Effector memory CD4-positive, alpha-beta T cell (primary cell): ENCODE measurements at regions not wholly inside any gene's neighbourhood (a gene's known extent, or its start where the extent isn't known, plus 50 kb on each side); places are given as distances from the start of the nearest gene placed in this dataset.

Experiments
- DNase-seq, 3 donors: peaks; one replicate each; pipeline ENCODE4 v3.0.0-alpha.2; 2020
- H3K27ac ChIP-seq: 2 replicates; pipeline ENCODE4 v1.7.0; 2013; ENCODE audit warnings: mild to moderate bottlenecking, low read length, moderate library complexity; ENCODE audit not compliant: insufficient read depth, poor library complexity, severe bottlenecking
- H3K27me3 ChIP-seq: replicated peaks from 2 replicates; pipeline ENCODE4 v1.7.0; 2013; ENCODE audit warnings: mild to moderate bottlenecking, low read length; ENCODE audit not compliant: insufficient read depth, control insufficient read depth, poor library complexity, severe bottlenecking
- H3K36me3 ChIP-seq: 2 replicates; pipeline ENCODE4 v1.7.0; 2013; ENCODE audit warnings: mild to moderate bottlenecking, low read length, moderate library complexity; ENCODE audit not compliant: control insufficient read depth, insufficient read depth
- H3K4me1 ChIP-seq: 2 replicates; pipeline ENCODE4 v1.7.0; 2013; ENCODE audit warnings: low read length, mild to moderate bottlenecking; ENCODE audit not compliant: control insufficient read depth, insufficient read depth, poor library complexity, severe bottlenecking
- H3K4me3 ChIP-seq: 2 replicates; pipeline ENCODE4 v1.7.0; 2013; ENCODE audit warnings: low read length, low read depth, mild to moderate bottlenecking; ENCODE audit not compliant: insufficient read depth, poor library complexity, severe bottlenecking
- H3K9me3 ChIP-seq: 2 replicates; pipeline ENCODE4 v1.7.0; 2013; ENCODE audit warnings: mild to moderate bottlenecking, low read length, moderate library complexity; ENCODE audit not compliant: control insufficient read depth

GRCh38 chr2:57877811-57878170, 168.8 kb upstream of the VRK2 start:
- Histone ChIP-seq H3K9me3 (no peaks in the 10 kb centered on the region), H3K27me3 (no peaks in the 10 kb centered on the region), H3K4me1 (no peaks in the 10 kb centered on the region), H3K27ac (no peak overlapping the region), H3K4me3 (no peak overlapping the region), H3K36me3 (no peaks in the 10 kb centered on the region)
- DNase-seq: no peak

DNA sequence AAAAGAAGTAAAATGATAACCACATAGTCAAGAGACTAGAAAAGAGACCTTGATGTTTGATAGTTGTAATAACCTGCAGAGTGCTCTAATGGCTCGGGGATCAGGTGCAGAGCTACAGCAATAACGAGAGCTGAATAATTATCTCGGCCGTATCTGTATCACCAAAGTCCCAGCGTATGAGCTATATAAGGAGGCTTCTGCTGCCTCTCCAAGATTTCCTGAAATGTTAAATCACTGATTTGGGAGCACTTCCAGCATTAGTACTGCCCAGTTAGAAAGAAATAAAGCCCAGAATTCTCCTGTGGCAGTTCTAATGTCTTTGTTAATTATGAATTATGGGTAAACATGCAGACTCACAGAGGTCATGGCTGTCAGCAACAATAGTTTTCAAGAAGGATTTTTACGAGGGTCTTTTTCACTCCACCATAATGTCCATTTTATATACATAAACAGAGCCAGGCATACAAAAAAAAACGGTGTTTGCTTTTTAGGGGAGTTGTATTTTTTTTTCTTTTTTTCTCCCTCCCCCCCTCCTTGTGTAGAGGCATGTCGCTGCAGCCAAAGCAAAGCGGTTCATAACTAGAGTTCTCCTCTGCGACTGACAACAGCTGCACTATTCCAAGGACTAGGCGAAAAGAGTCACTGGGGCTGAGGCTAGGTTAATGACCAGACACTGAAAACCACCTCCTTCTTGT, 168.3 kb upstream of the VRK2 start:
- H3K27me3 ChIP-seq: no peaks in the 10 kb centered on the region
- no peak for DNase-seq
- no peaks in the 10 kb centered on the region for H3K4me1 ChIP-seq
- H3K9me3 ChIP-seq: no peaks in the 10 kb centered on the region
- no peak overlapping the region for H3K27ac ChIP-seq
- H3K36me3 ChIP-seq: no peaks in the 10 kb centered on the region
- H3K4me3 ChIP-seq: no peak overlapping the region

- Histone ChIP-seq H3K36me3 (no peaks in the 10 kb centered on the region), H3K9me3 (no peaks in the 10 kb centered on the region), H3K27ac (no peak overlapping the region), H3K27me3 (no peaks in the 10 kb centered on the region), H3K4me3 (no peak overlapping the region), H3K4me1 (no peaks in the 10 kb centered on the region)
- DNase-seq: no peak
These were observed 167.8 kb upstream of the VRK2 start for GRCh38 chr2:57878866-57879210.

GRCh38 chr2:57880446-57880845, 166.2 kb upstream of the VRK2 start:
- DNase-seq: no peak
- no peaks in the 10 kb centered on the region for H3K27me3 ChIP-seq
- no peaks in the 10 kb centered on the region for H3K9me3 ChIP-seq
- H3K4me3 ChIP-seq: no peak overlapping the region
- H3K4me1 ChIP-seq: no peaks in the 10 kb centered on the region
- H3K27ac ChIP-seq: no peak overlapping the region
- H3K36me3 ChIP-seq: no peaks in the 10 kb centered on the region

DNA sequence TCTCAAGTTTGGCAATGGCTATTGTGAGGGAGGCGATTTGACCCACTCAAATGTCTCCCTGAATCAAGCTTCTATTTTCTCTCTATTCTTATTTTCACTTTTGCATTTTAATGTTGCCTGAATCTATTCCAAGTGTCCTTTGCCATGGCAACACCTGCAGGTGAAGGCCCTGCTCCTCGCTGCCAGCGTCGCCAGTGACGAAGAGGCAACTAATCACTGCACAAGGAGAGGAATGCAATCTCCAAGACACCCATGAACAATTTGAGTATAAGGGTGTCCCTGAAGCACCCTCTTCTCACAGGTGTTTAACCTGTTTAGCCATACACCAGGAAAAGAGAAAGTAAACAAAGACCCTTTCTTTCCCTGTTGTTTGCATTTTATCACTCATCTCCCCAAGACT, 165.6 kb upstream of the VRK2 start:
- Histone ChIP-seq H3K27me3 (no peaks in the 10 kb centered on the region), H3K27ac (no peak overlapping the region), H3K4me3 (no peak overlapping the region), H3K9me3 (no peaks in the 10 kb centered on the region), H3K36me3 (no peaks in the 10 kb centered on the region), H3K4me1 (no peaks in the 10 kb centered on the region)
- no peak for DNase-seq

- no peak overlapping the region for H3K27ac ChIP-seq
- no peak for DNase-seq
- H3K9me3 ChIP-seq: no peaks in the 10 kb centered on the region
- H3K27me3 ChIP-seq: no peaks in the 10 kb centered on the region
- H3K4me1 ChIP-seq: no peaks in the 10 kb centered on the region
- H3K36me3 ChIP-seq: no peaks in the 10 kb centered on the region
- H3K4me3 ChIP-seq: no peak overlapping the region
These were observed 164.4 kb upstream of the VRK2 start for GRCh38 chr2:57881998-57882888.

- H3K36me3 ChIP-seq: no peaks in the 10 kb centered on the region
- no peak for DNase-seq
- no peaks in the 10 kb centered on the region for H3K9me3 ChIP-seq
- H3K27ac ChIP-seq: no peak overlapping the region
- no peak overlapping the region for H3K4me3 ChIP-seq
- H3K27me3 ChIP-seq: no peaks in the 10 kb centered on the region
- H3K4me1 ChIP-seq: no peaks in the 10 kb centered on the region
These were observed 163.6 kb upstream of the VRK2 start for GRCh38 chr2:57882895-57883515.

- no peaks in the 10 kb centered on the region for H3K9me3 ChIP-seq
- H3K4me1 ChIP-seq: no peaks in the 10 kb centered on the region
- no peak overlapping the region for H3K27ac ChIP-seq
- no peaks in the 10 kb centered on the region for H3K27me3 ChIP-seq
- H3K4me3 ChIP-seq: no peak overlapping the region
- no peak for DNase-seq
- H3K36me3 ChIP-seq: no peaks in the 10 kb centered on the region
These were observed 162.3 kb upstream of the VRK2 start for GRCh38 chr2:57884281-57884680.

- H3K27me3 ChIP-seq: no peaks in the 10 kb centered on the region
- no peak for DNase-seq
- H3K36me3 ChIP-seq: no peaks in the 10 kb centered on the region
- no peak overlapping the region for H3K27ac ChIP-seq
- no peaks in the 10 kb centered on the region for H3K9me3 ChIP-seq
- no peaks in the 10 kb centered on the region for H3K4me1 ChIP-seq
- no peak overlapping the region for H3K4me3 ChIP-seq
These were observed 160.9 kb upstream of the VRK2 start for GRCh38 chr2:57885742-57886141.

- no peak for DNase-seq
- Histone ChIP-seq H3K9me3 (no peaks in the 10 kb centered on the region), H3K4me3 (no peak overlapping the region), H3K27me3 (no peaks in the 10 kb centered on the region), H3K36me3 (no peaks in the 10 kb centered on the region), H3K27ac (no peak overlapping the region), H3K4me1 (no peaks in the 10 kb centered on the region)
These were observed 160.3 kb upstream of the VRK2 start for GRCh38 chr2:57886161-57886786.
